ENCODE measurements at regions not wholly inside any gene's neighbourhood (a gene's known extent, or its start where the extent isn't known, plus 50 kb on each side); places are given as distances from the start of the nearest gene placed in this dataset.

DNA sequence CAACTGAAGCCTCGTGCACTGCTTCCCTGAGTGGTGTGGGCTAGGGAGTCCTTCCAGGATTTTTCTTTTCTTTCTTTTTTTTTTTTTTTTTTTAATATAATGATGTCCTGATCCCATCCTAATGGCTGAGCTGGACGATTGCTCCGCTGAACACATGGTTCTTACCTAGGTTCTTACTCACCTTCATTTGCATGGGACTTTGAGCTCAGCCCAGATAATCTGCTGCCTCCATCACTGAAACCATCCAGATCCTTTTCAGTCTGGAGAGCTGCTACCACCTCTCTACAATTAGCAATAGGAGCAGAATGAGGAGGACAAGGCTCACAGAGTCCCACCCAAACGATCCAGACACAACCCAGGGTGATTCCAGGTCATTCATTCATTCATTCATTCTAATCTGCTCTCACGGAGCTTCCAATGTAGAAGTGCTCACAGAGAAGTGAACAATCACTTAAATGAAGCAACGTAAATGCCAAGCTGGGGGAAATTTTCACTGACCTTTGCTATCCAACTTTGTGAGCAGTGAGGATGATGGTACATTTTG is 246.3 kb upstream of the RREB1 start:
- TF ChIP-seq POLR2A (IDR thresholded peaks at IDR 0.05) (no peak), POLR2AphosphoS5 (IDR thresholded peaks at IDR 0.05) (no peak)
